MM.1S (cell line): ENCODE measurements at regions not wholly inside any gene's neighbourhood (a gene's known extent, or its start where the extent isn't known, plus 50 kb on each side); places are given as distances from the start of the nearest gene placed in this dataset.

Experiments
- CTCF ChIP-seq: fragments of 300-600 bp; sonication (generic); IDR thresholded peaks from 2 replicates; pipeline ENCODE4 v1.5.1; 2016; ENCODE audit warnings: antibody characterized with exemption, low read length, mixed read lengths
- EZH2 ChIP-seq: fragments of 300-600 bp; sonication (generic); optimal IDR thresholded peaks from 2 replicates; pipeline ENCODE3; 2017; ENCODE audit warnings: low read depth, mild to moderate bottlenecking, antibody characterized with exemption, low read length, mixed read lengths
- EZH2phosphoT487 ChIP-seq: fragments of 300-600 bp; sonication (generic); IDR thresholded peaks from 2 replicates; pipeline ENCODE4 v1.6.1; 2018; ENCODE audit warnings: antibody characterized with exemption, low read length

DNA sequence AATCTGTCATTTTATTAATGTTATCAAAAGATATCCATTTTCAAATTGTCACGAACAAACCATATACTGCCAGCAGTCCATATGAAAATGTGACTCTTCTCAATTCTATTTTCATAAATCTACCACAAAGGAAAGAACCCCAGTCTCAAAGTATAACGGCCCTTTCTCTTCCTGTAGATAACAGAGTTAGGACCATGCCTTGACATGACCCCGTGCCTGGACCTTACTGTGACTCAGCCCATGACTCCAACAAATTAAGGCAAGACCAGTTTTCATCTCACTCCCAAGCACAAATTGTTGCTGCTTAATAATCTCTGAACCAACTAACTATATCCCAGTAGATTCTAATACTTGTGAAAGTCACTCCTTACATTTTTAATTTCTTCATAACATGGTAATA, 124.4 kb upstream of the NFIA start:
- TF ChIP-seq EZH2 (no peak), CTCF (no peak), EZH2phosphoT487 (no peak)
